ENCODE measurements at regions not wholly inside any gene's neighbourhood (a gene's known extent, or its start where the extent isn't known, plus 50 kb on each side); places are given as distances from the start of the nearest gene placed in this dataset.
A peak's percentile ranks its signal among the peaks of the same experiment; 100 is the strongest.

- no peak for DNase-seq
Measured at GRCh38 chr14:101233391-101233790, 327.9 kb upstream of the DIO3 start.

GRCh38 chr14:101233808-101234207, 327.5 kb upstream of the DIO3 start:
- no peak for DNase-seq

DNA sequence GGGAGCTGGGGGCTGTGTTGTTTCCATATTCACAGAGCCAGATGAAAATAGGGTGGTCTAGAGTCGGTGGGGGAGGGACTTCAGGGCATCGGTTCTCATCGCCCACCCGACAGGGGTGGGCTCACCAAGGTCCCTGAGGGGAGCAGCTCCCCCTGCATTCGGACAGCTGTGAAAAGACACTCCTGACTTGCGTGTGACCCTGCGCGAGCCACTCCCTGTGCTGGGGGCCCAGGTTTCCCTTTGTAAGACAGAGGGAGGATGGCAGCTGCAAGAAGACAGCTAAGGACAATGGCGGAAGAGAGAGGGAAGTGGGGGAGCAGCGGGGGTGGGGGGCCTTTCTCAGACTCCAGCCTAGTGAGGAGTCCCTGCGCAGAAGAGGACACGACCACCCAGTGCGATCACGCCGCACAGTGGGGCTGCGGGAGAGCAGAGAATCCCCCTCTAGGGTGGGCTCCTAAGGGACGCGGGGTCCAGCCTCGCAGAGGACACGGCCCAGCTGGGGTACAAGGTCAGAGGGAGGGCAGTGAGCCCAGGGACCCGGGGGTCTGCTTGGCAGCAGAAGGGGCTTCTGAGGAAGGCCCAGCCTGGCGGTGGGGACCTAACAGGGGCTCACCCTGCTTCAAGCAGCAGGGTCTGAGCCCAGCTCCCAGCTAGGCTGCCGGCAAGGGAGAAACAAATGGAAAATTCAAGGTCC, 326.9 kb upstream of the DIO3 start:
- DNase-seq = no peak

- no peak for DNase-seq
Measured at GRCh38 chr14:101234999-101235334, 326.3 kb upstream of the DIO3 start.

DNA sequence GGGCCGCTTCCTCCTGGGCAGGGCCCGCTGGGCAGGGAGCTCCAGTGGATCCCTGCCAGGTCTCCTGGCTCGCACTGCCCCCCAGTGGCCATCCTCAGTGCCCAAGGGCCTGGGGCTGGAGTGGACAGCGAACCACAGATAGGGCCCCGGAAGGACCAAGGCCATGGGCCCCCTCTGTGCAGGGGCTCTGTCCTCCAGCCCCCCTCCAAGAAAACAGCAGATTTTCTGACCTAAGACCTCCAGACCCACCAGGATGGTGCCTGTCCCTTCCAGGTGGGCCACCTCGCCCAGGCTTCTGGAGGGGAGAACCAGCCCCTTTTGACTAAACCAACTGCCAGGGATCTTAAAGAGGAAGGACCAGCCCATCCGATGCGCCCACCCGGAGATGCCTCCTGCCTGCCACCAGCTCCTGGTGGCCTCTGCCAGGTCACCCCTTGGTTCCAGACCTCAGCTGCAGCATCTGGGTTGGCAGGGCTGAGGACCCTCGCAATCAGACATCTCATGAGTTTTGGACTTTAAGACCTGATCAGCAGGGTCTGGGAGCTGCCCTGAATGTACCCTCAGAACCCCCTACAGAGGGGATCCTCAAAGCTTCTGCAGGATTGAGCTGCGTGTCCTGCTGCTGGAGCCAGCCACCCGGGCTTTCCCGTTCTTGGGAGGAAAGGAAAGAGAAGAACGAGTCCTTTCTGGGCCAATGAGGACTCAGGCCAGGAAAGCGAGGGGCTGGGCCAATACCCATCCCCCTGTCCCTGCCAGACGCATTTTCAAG, 325.8 kb upstream of the DIO3 start:
- peak in 1 of 2 donors; percentile 6 for DNase-seq

- no peak for DNase-seq
Measured at GRCh38 chr14:101236496-101237251, 324.6 kb upstream of the DIO3 start.

DNA sequence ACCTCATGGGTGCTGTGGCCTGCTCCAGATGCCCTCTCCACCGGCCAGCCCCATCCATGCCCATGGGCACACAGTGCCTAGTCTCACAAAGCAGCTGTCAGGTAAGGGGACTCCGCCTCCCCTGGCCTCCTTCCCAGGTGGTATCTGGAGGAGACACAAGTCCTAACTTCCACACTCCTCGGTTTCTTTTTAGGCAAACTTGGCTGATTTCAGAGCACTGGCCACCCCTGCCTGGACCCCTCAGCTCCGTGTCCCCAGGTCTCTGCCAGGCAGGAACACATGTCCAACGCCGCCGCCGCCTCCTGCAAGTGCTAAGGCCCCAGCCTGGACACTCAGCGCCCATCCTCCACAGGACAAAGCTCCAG, 324.1 kb upstream of the DIO3 start:
- DNase-seq = no peak

GRCh38 chr14:101239065-101239464, 322.2 kb upstream of the DIO3 start:
- no peak for DNase-seq

GRCh38 chr14:101241147-101241546, 320.1 kb upstream of the DIO3 start:
- no peak for DNase-seq

DNA sequence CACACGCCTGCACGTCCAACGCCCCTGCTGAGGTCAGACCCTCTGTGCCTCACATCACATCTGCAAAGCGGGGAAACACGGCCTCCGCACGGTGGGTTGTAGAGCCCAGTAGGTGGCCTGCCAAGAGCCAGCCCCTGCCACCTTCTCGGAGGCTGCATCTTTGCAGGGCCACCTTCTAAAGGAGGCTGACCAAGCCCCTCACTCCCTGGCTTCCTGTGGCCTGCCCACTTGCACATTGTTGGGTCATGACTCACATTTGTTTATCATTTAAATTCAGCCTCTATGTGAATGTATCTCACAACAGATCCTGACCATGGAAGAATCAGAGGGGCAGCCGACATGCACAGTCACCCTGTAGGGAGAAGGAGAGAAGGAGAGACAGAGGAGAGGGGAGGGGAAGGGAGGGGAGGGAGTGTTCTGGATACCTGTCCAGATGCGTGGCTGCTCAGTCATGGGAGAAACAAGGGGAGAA, 319.5 kb upstream of the DIO3 start:
- no peak for DNase-seq

DNA sequence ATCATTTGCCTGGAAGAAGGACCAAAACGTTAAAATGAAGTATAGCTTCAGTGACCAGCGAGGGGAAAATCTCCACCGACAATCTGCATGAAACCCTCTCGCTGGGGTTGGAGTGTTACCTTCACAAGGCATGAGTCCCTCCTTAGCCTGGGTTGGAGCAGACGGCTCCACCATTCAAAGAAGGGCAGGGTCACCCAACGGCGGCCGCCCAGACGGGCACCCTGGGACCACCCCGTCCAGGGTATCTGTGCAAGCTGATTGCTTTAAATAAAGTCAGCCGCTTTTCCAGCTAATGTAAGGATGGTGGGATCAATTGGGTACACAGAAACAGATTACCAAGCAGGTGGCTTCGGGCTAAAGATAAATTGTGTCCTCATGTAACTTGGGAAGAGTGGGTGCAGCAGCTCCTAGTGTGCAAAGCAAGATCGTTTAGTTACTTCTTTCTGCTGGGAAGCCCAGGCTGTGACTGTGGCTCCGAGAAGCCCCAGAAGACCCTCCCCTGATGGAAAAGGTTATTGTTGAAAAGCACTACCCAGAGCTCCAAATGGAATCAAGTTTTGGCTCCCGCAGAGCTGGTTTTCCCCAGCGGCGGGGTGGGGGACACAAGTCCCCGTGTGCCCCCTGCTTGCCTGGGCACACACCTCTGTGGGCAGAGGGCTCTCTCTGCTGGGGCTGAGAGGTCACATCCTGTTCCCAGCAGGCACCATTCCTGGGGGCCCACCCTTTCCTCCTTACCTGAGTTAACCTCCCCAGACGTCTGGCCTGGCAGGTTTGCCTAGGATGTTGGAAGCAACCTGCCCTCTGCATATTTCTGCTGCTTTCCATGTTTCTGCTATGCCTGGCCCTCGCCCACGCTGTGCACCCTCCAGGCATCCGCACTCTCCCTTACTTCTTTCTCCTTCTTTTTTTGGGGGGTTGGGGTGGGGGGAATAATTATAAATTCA, 318.6 kb upstream of the DIO3 start:
- no peak for DNase-seq

GRCh38 chr14:101243587-101244338, 317.5 kb upstream of the DIO3 start:
- no peak for DNase-seq

DNA sequence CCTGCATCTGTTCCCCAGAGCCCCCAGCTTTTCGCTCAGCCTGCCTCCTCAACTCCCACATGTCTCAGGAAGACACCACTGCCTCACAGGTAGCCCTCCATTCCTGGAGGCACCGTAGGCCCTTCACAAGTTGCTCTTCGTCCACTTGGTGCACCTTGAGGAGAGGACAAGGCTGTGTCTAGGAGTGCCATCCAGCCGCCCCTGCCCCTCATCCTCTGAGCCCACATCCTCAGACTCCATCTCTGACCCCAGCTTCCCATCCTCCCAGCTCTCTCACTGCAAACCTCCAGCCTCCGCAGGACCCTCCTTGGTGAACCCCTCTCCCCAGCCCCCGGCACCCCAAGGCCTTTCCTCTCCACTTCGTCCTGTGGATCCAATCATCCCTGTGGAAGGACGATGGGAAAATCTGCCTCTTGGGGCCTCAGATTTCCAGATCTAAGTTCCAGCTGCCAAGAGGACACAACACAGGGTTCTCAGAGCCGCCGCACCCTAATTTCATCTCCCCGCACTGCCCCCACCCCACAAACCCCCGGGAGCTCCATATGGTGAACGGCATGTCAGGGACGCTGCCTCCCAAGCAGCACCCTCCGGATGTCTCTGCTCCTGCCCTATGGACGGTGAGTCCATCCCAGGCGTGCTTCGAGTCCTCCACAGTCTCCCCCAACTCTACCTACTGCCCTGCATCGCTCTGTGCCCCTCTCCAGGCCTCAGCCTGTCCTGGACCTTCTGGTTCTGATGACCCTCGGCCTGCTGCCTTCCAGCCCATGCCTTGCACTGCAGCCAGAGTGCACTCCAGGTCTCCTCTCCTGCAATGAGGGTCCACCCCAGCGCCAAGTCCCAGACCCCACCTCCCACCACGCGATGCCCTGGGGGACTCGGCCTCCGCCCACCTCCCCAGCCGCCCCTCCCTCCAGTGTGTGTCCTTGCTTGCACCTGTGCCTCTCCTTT, 314.1 kb upstream of the DIO3 start:
- DNase-seq = no peak

DNA sequence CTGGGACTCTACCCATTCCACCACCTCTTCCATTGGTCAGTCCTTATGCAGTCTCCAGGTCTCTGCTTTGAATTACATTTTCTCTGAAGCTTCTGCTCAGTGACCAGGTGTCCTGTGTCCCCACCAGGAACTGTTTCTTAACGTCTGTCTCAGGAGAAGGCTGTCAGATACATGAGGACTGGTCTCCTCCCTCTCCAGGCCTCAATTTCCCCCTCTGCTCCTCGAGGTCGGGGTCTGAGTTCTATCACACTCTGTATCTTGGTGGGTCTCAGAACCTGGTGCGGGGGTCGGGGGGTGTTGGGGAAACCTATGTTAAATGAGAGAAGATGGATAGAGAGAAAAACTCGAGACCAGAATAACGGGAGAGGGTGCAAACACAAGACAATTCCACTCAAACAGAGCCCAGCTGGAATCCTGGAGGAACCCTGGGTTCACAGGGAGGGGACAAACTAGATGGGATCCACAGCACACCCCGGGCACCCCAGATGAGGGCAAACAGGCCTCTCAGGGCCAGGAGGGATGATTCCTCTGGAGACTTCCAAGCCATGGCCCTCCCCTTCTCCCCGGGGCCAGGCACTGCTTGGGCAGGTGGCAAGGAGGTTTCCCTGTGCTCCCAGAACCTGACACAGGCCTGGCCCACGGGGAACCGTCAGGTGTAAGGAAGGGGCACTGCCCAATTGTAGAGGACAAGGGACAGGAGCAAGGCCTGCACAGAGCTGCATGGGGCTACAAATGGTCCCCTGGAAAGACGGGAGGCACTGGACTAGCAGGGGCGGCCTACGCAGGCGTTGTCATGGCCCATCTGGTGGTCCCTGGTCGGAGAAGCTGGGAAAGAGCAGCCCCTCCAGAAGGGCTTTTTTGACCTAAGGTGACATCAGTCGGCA, 313.2 kb upstream of the DIO3 start:
- no peak for DNase-seq

DNA sequence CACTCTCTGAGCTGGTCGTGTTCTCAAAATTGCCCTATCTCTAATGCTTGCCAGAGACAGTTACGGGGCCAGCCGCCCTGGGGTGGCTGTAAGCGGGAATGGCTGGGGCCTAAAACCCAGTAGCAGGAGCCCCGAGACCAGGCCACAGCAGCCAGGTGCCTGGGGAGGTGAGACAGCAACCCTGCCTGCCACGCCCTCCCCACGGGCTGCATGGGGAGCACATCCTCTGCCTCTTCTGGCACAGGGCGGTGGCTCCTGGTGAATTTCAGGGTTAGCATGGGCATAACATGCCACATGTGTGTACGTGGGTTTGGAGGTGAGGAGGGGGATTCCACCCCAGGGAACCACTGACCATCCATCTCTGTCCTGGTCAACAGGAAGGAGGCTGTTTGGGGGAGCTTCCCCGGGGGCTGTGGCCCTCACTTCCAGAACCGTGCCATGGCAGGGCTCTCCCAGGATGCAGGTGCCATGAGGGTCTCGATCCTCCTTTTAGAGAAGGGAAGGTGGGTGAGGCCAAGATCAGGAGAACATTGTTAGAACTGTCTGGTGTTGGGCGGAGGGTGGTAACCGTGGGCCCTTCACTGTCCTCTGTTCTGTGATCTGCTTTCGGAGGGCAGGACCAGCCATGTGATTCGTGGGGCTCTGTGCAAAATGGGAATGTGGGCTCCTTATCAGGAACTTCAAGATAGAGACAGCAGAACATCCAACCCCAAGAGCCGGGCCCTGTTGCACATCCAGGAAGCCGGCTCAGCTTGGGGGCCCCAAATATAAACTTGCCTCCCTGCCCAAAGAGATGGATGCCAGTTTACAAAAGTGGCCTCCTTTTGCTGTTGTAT, 312.2 kb upstream of the DIO3 start:
- DNase-seq = no peak

DNA sequence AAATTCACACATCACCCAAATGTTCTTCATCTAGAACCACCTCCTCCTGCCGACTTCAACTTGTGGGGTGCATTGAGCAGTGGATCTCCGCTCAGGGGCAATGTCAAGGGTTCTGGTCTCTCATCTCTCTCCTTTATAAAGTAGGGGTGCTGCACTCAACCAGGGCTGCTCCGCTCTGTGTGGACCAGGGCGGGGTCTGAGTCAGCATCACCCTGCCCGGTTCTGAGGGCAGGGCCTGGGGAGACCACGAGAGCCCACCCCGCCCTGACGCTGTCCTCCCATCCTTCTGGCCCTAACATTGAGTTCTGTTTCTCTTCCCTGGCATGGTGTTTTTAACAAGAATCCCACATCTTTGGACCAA, 311.6 kb upstream of the DIO3 start:
- DNase-seq = no peak

- DNase-seq = no peak
Measured at GRCh38 chr14:101250336-101250947, 310.9 kb upstream of the DIO3 start.
